GM04504 (cell line): ENCODE measurements at regions not wholly inside any gene's neighbourhood (a gene's known extent, or its start where the extent isn't known, plus 50 kb on each side); places are given as distances from the start of the nearest gene placed in this dataset.

Experiments used
- DNase-seq: peaks from one replicate; pipeline ENCODE4 v3.0.0-alpha.2; 2012; ENCODE audit warnings: low read depth

DNA sequence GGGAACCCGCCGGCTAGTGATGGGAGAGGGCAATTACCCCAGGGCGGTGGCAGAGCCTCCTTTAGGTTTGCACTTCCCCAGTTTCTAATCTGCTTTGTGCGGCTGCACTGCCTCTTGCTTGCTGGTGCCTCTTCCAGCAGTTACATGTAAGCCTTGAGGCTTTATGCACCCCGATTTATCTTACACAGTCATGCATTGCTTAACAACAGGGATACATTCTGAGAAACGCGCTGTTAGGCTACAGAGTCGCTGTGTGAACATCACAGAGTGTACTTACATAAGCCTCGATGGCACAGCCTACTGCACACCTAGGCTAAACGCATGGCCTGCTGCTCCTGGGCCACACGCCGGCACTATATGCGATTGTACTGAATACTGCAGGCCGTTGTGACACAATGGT lies 155.6 kb upstream of the MKI67 start:
- DNase-seq = no peak

DNA sequence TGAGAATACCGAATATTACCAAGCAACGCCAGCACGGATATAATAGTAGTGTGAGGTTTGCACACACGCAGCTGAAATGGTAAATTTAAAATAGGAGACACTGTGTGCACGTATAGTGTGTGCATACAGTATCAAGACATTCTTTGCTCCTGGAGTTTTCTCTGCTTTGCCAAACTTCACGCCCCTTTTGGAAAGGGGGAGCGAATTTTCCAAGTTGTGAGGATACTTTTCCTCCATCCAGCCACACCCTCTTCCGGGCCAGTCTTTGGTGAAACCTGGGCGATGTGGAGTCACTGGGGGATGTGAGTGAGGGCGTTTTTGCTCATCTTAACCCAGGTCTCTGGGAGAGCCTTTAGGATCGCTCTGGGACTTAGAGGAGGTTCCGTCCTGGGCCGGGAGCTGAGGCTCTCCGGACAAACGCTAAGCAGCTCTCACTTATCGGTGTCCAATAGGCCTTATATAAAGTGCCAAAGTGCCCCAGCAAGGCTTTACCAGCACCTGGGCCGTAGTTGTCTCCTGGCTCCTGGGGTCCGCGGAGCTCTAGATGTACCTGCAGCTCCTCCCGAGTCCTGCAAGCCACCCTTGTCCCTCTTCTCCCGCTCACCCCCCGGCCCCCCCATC lies 160.0 kb upstream of the MKI67 start:
- DNase-seq = no peak

DNA sequence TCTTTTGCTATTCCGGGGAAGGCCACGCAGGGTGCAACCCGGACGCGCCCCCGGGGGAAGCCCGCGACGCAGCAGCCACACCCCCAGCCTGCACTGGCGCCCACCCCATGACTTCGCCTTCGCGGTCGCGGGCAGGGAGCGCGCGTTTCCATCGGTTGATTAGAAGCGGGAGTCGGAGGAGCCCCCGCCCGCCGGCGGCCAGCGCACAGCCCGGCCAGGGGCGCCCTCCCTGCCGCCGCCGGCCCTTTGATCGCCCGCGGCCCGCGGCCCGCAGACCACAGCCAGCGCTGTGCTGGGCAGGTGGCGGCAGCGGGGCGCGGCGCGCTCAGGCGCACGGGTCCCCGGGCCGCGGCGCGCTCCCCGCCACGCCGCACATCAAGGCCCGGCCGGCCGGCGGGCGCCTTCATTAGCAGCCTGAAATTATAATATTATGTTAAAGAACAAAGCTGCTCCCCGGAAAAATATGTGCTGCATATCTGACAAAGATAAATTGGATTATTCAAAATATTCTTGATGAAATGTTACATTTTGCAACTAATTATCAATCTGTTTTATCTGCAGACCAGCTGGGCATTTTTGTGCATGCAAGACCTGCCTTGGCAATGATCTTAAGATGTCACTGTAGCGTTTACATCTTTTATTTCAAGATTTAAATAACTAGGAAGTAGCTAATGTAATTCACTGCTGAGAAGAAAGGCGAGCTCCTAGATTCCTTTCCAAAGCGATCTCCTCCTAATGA lies 160.7 kb upstream of the MKI67 start:
- no peak for DNase-seq

DNA sequence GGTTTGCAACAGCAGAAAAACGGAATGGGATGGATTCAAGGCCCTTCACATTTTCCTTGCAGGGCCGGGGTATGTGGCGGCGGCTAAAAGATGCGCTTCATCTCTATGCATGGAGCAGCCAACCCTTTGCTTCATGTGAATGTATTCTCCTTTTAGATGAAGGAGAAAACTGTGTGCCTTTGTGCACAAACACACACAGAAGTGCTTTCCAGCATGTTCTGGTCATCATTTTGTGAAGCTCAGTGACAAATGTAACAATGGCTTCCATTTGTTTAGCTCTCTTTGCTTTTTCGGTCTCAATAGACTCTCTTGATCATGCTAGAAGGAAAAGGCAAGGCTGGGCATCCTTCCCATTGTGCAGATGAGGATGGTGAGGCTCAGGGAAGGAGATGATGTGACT lies 161.7 kb upstream of the MKI67 start:
- DNase-seq = no peak

DNA sequence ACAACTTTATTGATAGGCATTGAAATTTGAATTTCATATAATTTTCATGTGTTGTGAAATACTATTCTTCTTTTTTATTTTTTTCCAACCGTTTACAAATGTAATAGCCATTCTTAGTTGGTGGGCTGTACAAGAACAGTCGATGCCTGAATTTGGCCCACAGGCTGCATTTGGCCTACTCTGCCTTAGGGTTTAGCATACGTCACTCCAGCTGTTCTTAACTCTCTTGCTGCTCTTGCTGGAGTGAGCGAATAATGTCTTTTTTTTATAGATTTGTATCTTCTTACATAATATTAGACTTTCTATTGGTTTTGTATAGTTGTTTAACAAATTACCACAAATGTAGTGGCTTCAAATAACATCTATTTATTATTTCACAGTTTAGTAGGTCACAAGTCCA lies 163.4 kb upstream of the MKI67 start:
- DNase-seq = no peak

DNA sequence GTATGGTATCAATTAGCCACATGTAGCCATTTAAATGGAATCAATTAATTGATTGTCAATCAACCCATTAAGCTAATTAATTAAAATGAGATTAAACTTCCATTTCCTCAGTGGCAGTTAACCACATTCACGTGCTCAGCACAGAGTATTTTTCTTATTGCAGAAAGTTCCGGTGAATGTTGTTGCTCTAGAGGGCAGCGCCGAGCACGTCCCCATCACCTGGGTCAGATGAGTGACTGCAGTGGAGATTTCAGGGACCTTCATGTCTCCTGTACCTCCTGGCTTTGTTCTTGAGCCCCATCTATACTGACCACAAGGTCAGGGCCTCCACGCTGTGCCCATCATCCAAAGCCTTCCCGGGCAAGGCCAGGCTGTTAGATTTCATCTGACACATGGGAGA lies 168.8 kb upstream of the MKI67 start:
- no peak for DNase-seq

DNA sequence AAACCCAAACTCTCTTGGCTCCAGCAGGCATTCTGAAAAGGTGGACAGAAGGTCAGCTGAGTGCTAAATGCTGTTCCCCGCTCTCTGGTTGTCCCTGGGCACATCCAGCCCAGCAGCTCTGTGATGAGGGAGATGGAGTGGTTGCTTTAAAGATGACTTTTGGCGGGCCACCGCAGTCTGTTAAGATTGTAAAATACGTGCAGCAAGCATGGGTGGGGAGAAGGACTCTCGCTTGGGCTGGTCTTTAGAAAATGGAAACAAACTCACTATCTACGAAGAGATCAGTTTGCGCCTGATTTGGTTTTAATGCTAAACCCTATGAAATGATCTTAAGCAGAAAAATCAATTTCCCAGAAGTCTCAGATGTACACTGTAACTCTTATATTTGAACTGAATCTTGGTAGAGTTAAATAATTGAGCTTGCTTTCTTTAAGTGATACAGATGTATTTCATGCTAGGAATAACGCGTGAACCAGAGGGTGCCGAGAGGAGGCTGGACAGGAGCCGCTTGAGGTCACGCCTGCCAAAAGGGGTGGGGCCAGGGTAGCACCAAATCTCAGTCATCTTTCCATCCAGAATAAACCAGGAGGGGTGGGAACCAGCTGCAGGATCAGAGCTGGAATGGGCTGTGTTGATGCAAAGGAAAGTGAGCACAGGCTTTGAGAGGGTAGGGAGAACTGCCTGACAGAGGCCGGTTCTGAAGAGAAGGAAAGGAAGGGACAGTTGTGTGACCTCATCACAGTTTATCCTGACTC lies 170.2 kb upstream of the MKI67 start:
- DNase-seq = no peak

DNA sequence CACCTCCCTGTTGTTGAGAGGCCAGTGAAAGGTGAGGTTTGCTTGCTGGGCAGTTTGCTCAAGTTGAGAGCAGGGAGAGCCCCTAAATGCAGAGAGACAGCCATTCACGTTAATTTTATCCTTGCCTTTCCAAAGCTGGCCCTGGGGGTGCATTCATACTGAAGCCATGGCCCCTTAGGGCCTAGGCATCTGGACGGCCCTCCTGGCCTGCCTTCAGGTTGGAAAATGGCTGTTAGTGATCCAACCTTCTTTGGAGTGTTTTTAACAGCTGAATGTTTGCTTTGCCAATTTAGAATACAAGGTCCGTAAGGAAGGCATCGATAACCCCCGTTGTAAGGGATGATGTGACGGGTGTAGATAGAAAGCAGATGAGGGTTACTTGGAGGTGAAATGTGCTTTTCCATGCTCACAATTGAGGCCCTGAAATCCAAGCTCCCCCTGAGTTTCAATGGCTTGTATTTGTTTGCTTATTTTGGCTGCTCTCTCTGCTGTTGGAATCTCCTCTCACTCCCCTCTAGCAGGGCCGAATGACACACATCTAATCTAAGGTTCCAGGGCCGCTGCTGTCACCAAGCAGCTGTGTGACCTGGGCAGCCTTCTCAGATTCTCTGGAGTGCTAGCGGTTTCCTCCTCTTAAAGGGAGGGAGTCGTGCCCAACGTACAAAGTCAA lies 171.6 kb upstream of the MKI67 start:
- no peak for DNase-seq

DNA sequence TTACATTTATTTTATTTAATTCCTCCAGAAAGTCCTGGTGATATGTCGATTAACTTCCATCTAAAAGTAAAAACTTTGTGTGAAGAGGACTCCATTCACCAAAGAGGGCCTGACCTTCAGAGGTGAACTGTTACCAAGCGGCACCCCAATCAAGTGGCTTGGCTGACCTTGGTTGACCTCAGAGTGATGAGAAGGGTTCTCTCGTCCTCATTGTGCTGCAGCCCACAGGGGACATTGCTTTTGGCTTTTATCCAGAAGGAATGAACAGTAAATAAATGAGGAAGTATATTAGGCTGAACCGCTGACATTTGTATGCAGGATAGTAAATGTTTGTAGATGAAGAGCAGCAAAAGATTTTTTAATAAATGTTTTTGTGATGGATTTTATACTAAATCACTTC lies 172.4 kb upstream of the MKI67 start:
- no peak for DNase-seq

DNA sequence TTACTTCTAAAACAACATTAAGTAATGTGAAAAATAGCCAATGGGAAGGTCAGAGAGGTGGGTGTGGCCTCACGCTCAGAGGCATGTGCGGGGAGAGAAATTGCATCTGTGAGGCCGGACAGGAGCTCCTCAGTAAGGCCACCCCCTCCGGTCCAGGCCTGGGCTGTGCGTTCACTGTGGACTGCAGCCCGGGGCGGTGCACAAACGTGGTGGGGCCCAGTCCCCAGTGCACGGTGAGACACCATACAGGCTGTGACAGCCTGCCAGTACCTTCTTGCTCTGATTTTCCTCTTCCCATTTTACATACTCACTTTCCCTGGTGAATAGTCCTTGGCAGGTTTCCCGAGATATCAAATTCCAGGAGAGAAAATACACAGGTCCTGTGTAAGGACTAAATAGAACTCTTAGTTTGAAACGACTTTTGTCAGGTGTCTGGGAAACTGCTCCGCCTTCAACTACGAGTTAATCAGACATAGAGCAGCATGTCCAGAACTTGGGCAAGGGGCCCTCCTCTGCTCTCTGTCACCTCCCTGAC lies 174.1 kb upstream of the MKI67 start:
- no peak for DNase-seq

DNA sequence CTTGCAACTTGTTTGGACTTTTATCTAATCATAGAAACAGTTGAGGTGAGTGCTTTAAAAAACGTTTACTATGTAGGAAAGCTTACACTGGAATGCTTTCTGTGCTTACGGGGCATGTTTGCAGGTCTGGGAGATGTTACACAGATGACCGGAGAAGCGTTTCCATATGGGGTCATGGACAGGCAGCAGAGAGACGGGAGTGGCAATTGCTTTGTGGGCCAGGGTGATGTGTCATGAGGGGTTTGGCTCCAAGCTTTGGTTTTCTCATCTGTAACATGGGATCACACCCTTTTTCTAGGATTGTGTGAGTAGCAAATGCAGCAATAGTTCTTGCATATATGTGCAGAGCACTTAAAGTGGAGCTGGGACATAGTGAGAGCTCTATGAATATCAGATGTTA lies 174.8 kb upstream of the MKI67 start:
- no peak for DNase-seq

DNA sequence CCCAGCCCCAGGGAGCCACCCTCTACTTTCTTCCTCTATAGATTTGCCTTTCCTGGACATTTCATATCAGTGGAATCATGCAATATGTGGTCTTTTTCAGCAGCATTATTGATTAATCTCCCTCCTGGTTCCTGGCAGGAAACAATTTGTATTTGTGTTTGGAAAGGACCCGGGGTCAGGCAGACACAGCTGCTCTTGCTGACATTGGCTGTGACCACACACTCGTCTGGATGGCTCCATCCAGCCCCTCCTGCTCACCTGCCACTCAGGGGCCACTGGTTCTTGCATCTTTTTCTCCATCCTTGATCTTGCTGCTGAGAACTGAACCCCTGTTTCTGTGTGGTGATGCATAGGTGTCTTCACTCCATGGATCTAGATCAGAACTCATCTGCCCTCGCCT lies 176.6 kb upstream of the MKI67 start:
- DNase-seq = no peak

DNA sequence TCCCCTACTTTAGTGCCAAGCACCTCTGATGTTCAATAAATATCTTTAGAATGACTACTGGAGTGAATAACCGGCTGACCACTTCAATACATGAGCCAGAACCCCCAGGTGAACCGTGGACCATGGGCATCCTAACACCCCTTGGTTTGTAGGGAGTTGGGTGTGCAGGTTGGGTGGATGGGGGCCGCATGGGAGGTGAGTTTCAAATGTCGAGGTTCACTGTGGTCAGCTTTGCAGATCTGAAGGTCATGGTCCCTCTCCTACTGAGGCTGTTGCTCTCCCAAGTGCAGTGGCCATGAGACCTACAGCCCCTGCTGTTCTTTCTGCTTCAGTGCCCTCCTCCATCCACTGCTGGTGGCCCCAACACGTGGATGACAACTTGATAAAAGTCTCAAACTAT lies 178.0 kb upstream of the MKI67 start:
- DNase-seq = no peak

DNA sequence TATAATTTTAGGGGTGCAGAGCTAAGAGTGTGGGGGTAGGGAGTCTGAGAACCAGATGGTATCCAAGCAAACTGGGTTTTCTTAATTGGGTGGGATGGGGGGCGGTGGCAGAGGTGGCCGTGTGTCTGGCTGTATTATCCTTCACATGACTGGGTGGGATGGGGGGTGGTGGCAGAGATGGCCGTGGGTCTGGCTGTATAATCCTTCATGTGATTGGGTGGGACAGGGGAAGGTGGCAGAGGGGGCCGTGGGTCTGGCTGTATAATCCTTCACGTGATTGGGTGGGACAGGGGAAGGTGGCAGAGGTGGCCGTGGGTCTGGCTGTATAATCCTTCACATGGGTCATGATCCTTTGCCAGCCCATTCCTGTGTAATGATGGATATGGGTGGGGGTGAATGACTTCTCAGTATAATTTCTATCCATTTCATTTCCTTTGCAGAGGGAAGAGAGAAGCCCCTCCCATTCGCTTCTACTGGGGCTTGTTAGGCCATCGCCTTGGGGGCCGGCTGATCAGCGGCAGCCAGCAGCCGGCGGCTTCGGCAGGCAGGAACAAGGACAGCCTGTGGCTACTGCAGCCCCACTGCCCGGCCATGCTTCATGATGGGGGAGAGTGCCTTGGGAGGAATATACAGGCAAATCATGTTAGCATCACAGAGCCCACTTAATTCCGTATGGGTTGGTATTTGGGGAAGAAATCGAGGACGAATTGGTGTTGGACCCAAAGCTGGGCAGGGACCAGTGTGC lies 179.6 kb upstream of the MKI67 start:
- DNase-seq = no peak

DNA sequence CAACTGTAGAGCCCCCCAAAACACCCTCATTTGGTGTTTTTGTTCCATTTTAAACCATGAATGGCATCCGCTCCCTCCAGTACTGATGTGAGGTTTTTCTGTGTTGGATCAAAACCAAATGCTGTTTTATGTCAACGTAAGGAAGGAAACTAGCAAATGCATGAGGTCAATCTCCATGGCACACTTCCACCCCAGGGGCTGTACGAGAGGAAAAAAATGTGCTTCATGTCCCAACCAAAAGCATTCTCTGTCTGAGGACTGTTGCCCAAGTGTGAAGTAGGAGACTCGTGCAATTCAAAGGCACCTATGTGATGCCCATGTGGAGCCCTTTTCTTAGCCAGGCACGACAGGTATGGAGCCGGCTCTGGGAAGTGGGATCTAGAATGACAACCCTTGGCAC lies 180.3 kb upstream of the MKI67 start:
- DNase-seq = no peak

DNA sequence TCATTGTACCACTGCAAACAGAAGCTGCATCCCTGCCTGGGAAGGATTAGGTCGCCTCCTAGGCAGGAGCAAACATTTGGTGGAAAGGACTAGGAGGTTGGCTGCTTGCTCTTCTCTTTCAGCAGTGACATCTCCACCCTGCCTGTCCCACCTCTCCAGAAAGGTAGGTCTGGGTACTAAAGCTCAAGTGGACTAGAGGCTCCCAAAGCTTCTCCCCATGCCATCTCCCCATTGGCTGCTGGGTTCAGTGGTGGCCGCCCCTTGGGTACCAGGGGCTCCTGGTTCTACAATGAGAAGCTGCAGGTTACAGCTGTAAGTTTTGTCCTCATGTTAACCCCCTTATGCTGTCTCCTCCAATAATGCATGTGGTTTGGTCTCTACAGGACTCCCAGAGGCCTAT lies 180.7 kb upstream of the MKI67 start:
- DNase-seq = no peak

DNA sequence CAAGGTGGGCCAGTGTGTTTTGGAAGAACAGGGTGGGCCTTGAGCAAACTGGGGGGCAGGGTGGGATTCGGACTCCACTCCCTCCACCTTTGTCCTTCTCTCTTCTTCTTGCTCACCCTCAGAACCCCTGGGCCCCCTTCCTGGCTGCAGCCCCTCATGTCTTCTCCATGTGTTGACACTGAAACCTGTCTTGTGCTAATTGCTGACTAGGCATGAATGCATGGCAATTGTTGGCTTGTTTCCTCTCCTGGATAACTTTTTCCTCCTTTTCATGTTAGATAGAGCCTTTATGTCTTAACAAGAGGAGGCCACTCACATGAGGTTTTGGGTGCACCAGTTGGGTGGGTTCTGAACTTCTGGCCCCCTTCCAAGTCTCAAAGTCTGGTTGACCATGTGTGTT lies 181.6 kb upstream of the MKI67 start:
- no peak for DNase-seq

DNA sequence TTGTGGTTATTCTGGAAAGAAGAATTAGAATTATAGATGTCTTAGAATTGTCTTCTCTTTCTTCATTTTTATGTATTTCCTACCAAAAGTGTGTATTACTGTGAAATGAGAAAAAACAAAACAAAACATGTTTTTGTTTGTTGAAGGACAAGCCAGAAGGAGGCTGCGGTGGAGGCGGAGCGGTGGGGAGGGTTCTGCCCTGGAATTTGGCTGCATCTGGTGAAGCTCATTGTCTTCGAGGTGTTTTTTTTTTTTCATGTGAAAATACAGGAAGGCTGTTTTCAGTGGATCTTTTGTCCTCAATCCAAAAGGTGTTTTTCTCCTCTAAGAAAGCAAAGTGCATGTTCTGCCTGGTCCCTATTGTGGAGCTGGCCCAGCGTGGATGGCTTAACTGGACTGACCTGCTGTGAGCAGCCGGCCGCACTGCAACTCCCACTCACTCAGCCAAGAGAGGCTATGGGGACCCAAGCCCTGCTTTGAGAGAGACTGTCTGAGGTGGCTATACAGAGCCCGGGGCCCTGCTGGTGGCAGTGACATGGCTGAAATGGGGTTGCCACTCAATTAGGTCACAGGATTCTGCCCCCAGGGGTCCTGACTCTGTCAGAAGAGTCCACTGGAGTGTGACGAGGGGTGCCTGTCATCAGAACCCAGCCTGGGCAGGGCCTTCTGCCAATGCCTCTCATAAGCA lies 184.9 kb upstream of the MKI67 start:
- DNase-seq = no peak

DNA sequence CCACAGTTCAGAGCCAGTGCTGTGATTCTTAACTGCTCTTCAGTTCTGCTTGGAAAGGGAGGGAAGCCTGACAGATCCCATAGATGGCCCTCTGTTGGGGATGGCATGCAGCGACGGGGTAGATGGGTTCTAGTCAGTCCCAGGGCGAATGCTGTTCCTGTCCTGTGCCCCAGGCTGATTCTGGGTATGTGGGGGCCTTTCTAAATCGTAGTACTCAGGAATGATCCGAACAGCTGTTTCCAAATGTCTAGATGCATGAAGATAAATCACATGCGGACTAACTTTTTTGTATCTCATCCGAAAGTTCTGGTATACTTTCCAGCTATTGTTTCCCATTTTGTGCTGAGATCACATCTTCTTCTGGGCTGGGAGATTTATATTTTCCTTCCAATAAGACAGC lies 186.0 kb upstream of the MKI67 start:
- DNase-seq = no peak

DNA sequence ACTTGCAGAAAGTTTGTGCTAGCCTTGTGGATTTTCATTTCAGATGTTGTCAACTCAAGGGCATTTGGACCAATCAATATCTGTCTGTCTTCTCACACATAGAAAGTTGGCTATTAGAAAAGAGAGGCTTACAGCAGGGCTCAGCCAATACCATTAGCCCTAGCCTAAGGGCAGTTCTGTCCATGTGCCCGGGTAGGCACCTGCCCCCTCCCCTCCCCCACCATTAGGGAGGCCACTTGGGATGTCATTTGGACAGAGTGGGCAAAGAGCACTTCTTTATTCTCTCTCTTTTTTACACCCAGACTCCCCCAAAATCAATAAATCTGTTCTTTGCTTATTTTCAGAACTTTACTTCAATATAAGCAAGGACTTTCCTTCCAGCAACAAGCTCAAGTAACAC lies 188.5 kb upstream of the MKI67 start:
- DNase-seq = no peak

DNA sequence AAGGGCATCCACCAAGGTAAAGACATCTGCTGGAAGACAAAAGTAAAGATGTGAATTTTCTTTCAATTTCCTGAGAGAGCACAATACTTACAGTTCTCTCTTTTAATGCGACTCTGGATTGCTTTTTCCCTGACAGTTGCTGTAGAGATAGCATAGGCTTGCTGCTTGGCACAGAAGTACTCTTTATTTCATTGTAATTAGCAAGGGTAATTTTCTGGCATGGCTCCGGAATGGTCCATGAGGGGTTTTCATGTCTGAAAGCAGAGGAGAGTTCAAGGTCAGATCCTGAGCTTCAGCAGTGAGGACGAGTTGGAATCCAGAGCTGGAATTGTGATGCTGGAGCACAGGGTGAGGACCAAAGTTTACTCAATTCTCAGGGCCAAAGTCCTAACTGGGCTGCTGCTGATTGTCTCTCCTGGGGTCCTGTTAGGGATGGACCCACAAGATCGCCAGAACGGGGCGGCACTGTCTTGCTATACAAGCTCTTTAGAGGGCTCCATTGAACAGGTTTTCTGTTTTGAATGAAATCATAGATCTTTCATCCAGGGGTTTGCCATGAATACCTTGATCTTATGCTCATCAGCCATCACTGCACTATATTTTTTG lies 190.0 kb upstream of the MKI67 start:
- DNase-seq = no peak
